Jurkat, Clone E6-1 (cell line): ENCODE measurements at regions not wholly inside any gene's neighbourhood (a gene's known extent, or its start where the extent isn't known, plus 50 kb on each side); places are given as distances from the start of the nearest gene placed in this dataset.

Experiments
- DNase-seq: peaks from one replicate; pipeline ENCODE4 v3.0.0-alpha.2; 2011; ENCODE audit warnings: low read depth, low spot score
- H3K4me3 ChIP-seq: 2 replicates; pipeline ENCODE4 v1.5.1; 2011; ENCODE audit warnings: mild to moderate bottlenecking, low read length, control low read depth, moderate library complexity

GRCh38 chr2:15880226-15881119 lies 59.9 kb upstream of the MYCN start:
- no peak overlapping the region for H3K4me3 ChIP-seq

GRCh38 chr2:15881120-15881433 lies 59.3 kb upstream of the MYCN start:
- H3K4me3 ChIP-seq, result no peak overlapping the region
- DNase-seq, result no peak

More at GRCh38 chr2:15880226-15881119, 59.9 kb upstream of the MYCN start:
- no peak for DNase-seq

GRCh38 chr2:15881676-15882075 lies 58.7 kb upstream of the MYCN start:
- no peak overlapping the region for H3K4me3 ChIP-seq
- DNase-seq, result no peak

GRCh38 chr2:15882761-15883497 lies 57.4 kb upstream of the MYCN start:
- H3K4me3 ChIP-seq, result no peak overlapping the region
- no peak for DNase-seq

GRCh38 chr2:15883684-15884083 lies 56.7 kb upstream of the MYCN start:
- no peak overlapping the region for H3K4me3 ChIP-seq
- DNase-seq, result no peak

GRCh38 chr2:15884790-15885189 lies 55.6 kb upstream of the MYCN start:
- no peak overlapping the region for H3K4me3 ChIP-seq
- no peak for DNase-seq

GRCh38 chr2:15886231-15886630 lies 54.1 kb upstream of the MYCN start:
- no peak overlapping the region for H3K4me3 ChIP-seq
- no peak for DNase-seq

- H3K4me3 ChIP-seq, result no peak overlapping the region
- DNase-seq, result no peak
These were observed 50.8 kb upstream of the MYCN start for GRCh38 chr2:15889442-15890123.

GRCh38 chr2:15890124-15890754 lies 50.1 kb upstream of the MYCN start:
- DNase-seq, result no peak
- no peak overlapping the region for H3K4me3 ChIP-seq
